HG02623 (cell line): ENCODE measurements at regions not wholly inside any gene's neighbourhood (a gene's known extent, or its start where the extent isn't known, plus 50 kb on each side); places are given as distances from the start of the nearest gene placed in this dataset.
"Not testable (repeated sequence)": the region's sequence is repeated elsewhere in the genome, so short reads cannot be mapped to it uniquely, and the experiment has no call there.

Experiments used
- ATAC-seq: cut with Tn5 transposase; IDR thresholded peaks from one replicate; pipeline ENCODE4 v1.9.1; 2021; ENCODE audit warnings: moderate library complexity; ENCODE audit not compliant: unreplicated experiment

DNA sequence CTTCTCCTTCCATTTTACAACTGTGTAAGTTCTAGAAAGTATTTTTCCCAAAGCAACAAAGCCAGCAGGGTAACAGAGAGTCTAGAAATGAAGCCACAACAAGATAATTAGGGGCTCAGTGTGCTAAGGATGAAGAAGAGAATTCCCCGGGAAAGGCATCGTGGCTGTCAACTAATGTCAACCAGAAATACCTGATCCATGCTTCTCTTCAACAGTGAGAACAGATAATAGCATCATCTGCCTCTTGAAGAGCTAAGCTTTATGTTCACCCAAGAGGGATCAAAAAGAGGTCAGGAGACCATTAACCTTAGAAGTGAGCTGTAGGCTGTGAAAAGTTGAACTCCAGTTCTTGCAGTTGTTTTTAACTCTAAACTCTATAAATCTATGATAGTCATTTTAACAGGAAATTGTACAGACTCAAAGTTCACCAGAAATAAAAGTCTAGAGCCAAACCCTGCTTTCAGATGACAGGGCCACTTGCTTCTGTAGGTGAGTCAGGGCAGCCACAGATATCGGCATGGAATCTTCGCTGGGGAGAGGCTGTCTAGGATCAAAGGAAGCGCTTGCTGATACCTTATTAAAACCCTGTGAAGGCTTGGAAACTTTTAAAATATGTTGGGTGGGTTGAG, 540.7 kb upstream of the ID2 start:
- ATAC-seq = no peak

DNA sequence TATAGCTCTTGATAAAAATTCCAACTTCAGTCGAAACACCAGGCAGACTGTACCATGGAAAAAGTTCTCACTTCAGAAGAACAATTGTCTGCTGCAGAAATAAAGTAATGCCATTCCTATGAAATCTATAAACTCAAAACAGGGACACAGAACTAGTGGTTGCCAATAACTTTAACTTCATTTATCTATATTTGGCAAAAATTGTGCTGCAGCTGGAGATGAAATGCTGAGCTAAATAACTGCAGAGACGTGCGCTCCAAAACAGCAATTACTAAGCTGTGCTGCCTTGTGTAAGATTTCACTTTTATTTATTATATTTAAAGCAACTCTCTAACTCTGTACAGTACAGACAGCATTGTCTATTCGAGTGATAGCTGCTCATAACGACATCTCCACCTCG, 540.1 kb upstream of the ID2 start:
- ATAC-seq = no peak

DNA sequence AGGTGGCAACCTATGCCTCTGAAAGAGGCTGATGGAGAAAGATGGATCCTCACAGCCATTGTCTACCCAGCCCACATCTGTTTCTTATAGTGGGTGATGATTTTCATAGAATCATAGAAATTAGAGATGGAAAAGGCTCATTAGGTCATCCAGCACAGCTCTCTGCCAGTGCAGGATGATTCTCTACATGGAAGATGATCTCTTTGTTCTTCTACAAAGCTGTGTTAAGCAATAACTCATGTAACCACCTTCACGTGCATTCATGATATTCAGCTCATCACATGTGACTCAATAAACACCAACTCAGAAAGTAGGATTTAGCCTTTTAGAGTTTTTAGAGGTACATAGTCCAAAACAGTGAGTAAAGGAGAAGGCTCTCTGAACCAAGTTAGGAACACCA, 539.4 kb upstream of the ID2 start:
- no peak for ATAC-seq

DNA sequence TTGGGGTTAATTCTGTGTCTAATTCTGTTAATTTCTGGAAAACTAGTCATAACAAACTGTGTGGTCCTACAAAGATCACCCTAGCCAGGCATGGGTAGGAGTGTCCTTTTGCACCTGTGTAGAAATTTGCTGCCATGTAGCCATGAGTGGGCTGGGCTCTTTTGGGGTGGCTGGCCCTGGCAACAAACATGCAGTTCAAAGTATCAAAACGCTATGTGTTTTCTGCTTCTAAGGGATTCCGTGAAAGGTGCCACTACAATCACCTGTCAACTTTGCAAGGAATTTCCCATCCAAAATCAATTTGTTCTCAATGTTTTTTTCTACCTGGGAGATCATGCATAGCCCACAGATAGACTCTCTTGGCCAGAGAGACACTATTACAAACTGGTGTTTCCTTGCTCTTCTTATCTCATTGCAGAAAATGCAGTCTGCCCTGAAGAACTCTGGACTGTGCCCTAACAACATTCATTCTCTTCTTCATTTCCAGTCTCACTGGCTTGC, 537.7 kb upstream of the ID2 start:
- no peak for ATAC-seq

DNA sequence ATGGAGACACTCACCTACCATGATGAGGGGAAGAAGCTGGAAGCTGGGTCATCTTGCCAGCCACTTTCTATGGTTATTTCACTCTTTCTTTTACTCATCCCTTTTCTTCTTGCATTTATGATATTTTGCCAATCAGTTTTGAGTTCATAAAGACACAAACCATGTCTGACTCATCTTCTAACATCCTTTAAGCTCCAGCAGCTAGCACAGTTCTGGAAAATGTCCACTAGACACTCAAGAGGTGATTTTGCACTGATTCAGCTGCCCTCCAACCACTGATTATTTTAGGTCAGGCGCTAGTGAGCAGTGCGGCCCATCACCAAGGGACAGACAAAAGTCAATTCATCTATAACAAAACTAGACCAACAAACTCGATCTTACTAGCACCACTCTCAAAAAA, 537.1 kb upstream of the ID2 start:
- no peak for ATAC-seq

DNA sequence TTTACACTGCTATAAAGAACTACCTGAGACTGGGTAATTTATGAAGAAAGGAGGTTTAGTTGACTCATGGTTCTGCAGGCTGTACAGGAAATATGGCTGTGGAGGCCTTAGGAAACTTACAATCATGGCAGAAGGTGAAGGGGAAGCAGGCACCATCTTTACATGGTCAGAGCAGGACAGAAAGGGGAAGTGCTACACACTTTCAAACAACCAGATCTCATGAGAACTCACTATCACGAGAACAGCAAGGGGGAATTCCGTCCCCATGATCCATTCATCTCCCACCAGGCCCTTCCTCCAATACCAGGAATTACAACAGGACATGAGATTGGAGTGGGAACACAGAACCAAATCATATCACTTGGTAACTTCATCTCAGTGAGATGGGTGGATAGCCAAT, 536.5 kb upstream of the ID2 start:
- not testable (repeated sequence) for ATAC-seq

DNA sequence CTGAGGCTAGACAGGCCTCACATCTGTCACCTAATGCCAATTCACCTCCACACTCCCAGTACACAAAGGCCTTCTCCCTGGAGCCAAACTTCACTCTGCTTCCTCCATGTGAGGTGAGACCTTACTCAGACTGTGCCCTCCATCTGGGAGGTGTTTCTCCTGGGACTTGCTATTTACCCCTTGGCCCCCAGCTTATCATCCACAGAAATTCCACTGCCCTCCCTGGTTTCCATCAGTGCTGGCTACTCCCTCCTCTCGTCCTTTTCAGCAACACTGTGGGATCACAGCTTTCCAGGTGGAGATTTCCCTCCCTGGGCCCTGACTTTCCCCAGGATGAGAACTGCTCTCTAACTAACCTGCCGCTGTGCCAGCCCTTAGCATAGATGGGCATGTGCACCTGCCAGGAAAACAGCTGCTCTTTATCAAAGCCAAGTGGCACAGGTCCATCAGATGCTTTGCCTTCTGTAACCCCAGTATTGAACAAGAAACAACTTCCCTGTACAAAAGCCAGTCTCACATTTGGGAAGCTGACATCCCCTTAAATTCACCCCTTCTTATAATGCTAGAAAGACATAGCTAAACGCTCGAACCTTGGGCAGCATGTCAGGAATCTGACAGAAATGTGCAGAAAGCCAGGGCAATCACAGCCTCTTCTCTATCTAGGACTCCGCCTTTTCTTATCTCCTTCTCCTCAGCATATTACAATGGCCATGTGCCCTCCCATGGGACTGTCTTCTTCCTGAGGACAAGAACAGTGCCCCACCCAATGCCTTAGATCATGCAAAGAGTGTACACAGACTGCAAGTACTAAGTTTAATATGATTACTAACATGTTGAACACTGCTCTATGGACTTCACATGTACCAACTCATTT, 535.5 kb upstream of the ID2 start:
- no peak for ATAC-seq

DNA sequence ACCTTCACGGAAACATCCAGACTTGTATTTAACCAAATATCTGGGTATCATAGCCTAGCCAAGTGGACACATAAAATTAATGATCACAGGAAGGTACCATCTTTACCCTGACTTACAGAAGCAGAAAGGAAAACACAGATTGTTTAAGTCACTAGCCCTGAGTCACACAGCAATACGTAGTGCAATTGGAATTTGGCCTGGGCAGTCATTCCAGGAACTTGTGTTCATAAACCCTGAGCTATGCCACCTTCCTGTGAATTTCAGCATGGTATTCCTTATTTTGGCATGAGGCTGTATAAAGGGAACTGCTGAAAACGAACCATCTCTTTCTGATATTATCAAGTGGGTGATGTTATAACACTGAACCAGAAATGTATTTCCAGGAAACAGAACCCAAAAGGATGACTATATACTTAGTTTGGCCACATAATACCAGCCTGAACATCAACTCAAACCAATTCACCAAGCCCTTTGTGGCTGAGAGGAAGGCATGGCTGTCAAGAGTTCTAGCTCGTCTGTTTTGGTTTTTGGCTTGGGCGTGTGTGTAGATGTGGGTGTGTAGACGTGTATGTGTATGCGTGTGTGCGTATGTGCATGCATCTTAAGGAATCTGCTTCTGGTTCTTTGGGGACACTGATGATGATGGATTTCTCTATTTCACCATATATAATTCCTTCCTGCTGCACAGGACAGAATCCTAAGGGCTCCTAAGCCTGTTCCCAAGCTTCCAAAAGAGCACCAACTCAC, 533.4 kb upstream of the ID2 start:
- no peak for ATAC-seq

DNA sequence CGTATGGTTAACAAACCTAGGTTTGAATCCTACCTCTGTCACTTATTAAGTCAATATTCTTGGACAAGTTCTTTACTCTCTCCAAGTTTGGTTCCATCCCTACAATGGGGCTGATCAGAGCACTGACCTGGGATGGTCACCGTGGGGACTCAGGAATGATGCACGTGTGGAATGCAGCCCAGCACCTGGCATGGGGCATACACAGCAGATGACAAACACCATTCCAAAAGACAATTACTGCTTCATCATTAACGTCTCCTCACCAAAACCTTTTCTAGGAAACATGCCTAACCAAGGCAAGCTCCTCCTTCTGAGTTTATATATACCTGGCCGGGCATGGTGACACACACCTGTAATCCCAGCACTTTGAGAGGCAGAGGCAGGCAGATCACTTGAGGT, 532.9 kb upstream of the ID2 start:
- no peak for ATAC-seq

DNA sequence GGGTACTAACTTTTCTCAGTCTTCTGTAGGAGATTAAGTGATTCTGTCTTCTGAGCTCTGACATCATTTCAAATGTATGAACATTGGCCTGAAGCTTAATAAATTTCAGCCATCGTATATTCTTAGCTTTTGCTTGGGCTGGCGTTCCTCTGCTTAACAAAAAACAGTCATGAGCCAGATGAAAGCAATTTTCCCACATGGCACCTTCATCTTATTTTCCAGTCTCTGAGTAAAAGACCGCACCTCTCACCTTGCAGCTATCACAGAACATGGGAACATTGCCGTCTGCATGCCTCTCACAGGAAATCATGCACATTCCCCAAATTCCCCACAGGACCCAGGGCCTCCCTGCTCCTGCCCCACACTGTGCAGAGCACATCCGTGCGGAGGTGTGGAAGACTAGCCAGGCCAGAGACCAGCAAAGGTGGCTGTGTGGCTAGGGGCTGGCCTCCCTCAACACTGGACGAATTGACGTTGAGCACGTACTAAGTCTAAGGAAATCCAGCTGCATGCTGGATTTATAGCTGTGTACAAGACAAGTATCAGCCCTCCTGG, 531.8 kb upstream of the ID2 start:
- ATAC-seq = no peak

DNA sequence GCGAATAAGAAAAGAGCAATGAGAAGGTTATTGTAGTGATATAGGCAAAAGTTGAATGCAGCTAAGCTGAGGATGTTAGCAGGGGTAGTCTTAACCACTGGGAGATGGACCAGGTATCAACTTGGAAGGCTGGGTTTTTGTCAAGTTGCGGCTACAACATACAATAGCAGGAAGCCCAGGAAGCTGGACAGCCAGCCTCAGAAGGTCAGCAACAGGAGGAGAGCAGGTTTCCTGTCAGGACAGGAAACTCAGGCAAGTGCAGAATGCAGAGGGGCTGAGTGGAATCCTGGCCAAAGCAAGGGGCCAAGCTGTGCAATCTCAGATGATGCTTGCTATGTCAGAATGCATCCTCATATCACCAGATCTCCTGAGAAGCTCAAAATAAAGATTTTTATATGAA, 530.0 kb upstream of the ID2 start:
- no peak for ATAC-seq

DNA sequence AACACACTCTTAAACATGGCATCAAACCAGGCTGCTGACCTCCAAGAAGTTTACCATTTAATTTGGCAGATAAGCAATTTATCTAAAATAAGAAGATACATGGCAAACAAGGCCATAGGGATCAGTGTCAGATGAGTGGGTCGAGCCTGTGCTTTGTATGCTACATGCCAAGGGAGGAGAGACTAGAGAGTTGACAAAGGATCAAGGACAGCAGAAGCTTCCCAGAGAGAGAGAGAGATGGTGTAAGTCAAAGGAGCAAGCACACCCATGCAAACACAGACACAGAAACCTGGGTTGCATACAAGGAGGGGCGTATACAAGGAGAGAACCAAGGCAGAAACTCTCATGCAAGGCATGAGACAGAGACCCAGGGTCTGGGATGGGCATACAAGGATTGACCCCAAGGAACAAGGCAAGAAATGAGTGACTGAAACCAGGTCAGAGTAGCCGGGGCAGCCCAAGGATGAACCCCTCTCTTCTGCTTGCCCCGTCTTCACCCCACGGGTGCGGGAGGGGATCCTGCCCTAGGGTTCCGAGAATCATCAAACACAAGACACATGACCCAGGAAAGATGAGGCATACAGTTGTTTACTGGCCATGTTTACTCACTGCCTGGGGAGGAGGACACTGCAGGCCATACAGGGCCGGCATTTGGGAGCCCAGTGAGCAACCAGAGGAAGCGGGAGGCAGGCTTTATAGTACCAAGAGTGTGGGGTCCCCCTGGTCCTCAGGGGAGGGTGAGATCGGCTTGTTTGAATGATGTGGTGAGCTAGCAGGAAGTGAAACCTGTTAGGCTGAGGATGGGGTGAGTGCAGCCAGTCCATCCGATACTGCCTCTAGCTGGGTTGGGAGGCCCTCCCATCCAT, 529.2 kb upstream of the ID2 start:
- peak; percentile 97 for ATAC-seq

DNA sequence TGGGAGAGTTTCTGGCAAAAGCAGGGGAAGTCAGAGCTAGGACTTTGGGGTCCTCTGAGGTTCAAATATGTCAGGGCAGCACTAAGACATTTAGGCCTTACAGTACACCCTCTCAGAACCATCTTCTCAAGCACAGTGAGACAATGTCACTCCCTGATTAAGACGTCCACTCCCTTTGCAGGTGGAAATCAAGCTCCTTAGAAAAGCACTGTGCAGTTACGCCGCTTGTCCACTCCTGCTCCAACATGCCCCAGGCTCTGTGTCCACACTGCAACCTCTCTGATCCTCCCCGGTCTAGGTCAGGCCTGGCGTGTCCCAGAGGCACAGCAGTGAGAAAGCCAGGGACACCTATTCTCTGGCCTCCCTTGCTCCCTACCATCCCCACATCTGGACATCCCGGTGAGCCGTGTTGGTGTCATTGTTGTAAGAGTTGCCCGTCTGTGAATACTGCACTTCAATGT, 528.6 kb upstream of the ID2 start:
- no peak for ATAC-seq

DNA sequence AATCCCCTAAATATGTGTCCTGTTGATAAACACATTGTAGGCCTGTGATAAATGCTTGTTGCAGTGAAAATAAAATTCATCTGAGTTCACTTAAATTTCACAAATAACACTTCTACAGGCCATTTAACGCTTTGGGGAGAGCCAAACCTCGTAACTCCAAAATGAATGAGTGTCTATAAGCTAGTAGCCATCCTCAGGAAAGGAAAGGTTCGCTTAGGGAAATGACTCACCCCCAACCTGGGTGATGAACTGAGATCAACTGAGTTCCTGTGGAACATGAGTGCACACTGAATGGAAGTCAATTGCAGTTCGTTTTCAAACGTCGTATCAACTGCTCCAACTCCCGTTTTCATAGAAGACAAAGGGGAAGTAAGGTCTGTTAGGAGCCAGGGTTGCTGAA, 527.6 kb upstream of the ID2 start:
- ATAC-seq = no peak

DNA sequence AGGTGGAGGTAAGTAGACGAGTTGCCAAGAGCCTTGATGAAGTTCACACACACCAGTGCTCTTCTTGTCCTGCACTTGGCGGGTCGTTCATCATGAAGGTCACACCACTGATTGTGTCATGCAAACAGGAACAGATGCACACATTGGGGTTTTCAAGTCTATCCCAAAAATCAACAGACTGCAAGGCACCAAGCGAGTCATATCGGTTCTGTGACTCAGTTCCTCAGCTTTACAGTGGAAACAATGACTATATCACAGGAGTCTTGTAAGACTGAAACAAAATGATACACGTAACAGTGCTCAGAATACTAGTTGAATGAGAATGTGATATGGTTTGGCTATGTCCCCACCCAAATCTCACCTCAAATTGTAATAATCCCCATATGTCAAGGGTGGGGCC, 526.9 kb upstream of the ID2 start:
- ATAC-seq = no peak

DNA sequence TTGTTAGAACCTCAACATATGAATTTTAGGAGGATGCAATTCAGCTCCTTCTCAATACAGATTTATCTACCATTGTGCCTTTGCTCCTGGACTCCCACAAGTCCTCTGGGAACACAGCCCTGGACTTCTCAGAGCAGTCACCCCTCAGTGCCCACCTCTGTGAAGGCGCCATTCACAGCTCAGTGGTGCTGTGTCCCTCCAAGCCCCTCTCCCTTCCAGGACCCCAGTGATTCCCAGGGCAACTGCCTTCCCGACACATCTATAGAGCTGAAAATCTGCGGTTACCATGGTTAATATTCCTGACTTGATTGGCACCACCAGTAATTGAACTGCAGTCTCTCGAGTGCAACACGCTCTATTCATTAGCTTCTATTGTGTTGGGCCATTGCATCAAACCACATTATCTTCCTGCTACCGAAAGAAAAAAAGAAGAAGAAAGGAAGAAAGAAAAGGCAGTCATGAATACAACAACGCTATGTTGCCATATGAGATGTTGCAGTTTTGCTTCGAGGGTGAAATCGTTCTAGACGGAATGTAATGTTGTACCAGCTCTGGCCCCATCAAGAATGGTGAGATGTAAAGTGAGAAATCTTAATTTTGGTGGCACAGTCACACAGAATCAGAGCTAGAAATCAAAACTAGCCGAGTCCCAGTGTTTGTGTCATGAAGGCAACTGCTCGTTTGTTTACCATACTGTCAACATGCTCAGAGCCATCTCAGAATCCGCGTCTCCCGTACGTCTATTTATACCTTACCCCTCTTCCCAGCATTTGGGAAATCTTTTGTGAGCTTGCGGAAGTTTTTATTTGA, 524.0 kb upstream of the ID2 start:
- ATAC-seq = no peak

DNA sequence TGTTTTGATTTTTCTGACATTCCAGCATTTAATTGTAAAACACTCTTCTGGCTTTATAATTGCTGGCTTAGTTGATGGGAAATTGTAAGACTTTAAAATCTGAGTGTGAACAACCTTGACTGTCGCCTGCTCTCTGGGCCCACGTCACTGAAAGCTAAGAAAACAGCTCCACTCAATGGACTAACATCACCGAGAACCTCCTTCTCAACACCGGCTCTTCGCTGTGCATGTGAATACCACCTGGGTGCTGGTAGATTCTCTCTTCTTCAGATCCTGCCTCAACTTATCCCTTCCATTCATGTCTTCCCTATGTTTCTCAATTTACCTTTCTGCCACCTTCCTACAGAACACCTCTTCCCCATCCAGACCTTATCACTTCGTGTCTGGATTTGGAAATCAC, 523.1 kb upstream of the ID2 start:
- no peak for ATAC-seq

DNA sequence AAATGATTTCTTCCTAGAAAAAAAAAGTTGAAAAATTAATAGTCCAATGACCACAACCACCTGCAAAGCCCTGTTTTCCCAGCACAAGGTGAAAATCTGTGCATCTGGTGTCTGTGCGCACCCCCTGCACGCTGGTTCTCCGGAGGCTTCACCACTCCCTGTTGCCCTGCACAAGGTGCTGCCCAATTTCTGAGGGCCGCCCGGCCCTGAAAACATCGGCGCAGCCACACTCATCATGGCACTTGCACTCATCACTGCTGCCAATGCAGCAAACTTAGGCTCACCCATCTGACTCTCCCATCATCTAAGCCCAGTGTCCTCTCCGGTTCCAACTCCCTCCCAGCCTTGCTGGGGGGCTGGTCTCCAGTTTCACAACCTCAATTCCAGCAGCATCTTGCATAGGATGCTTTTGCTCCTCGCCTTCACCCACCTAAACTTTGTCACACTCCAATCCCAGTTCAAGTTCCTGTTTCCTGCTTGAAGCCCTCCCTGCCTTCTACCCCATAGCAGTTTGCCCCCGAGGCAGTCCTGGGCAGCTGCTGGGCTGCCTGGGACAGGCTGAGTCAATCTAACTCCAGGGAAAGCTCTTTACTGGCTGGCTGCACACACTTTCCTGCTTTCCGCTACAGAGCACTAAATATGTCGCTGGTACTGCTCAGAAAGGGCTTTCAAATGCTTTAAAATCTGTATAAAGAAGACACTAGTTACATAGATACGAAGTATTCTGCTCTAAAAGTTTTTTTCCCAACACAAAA, 522.5 kb upstream of the ID2 start:
- no peak for ATAC-seq
